M059J (cell line): ENCODE measurements at regions not wholly inside any gene's neighbourhood (a gene's known extent, or its start where the extent isn't known, plus 50 kb on each side); places are given as distances from the start of the nearest gene placed in this dataset.
A peak's percentile ranks its signal among the peaks of the same experiment; 100 is the strongest.
"Not testable (repeated sequence)": the region's sequence is repeated elsewhere in the genome, so short reads cannot be mapped to it uniquely, and the experiment has no call there.

Experiments
- DNase-seq: peaks from one replicate; pipeline ENCODE4 v3.0.0-alpha.2; 2012; ENCODE audit warnings: low read depth

GRCh38 chrX:115911967-115912366, 258.6 kb upstream of the AGTR2 start:
- no peak for DNase-seq

GRCh38 chrX:115912372-115912897, 258.1 kb upstream of the AGTR2 start:
- DNase-seq: no peak

- no peak for DNase-seq
Measured at GRCh38 chrX:115913575-115913974, 257.0 kb upstream of the AGTR2 start.

- not testable (repeated sequence) for DNase-seq
Measured at GRCh38 chrX:115915625-115916024, 254.9 kb upstream of the AGTR2 start.

- no peak for DNase-seq
Measured at GRCh38 chrX:115929480-115929879, 241.1 kb upstream of the AGTR2 start.

- DNase-seq: no peak
Measured at GRCh38 chrX:115936008-115936407, 234.5 kb upstream of the AGTR2 start.

GRCh38 chrX:115939070-115939469, 231.5 kb upstream of the AGTR2 start:
- DNase-seq: no peak

- DNase-seq: no peak
Measured at GRCh38 chrX:115939636-115940160, 230.8 kb upstream of the AGTR2 start.

GRCh38 chrX:115940348-115940747, 230.2 kb upstream of the AGTR2 start:
- peak; percentile 6 for DNase-seq

GRCh38 chrX:115940888-115941332, 229.6 kb upstream of the AGTR2 start:
- peak; percentile 74 for DNase-seq

- no peak for DNase-seq
Measured at GRCh38 chrX:115941388-115941787, 229.2 kb upstream of the AGTR2 start.

GRCh38 chrX:115946059-115946458, 224.5 kb upstream of the AGTR2 start:
- no peak for DNase-seq

- DNase-seq: peak; percentile 19
Measured at GRCh38 chrX:115948018-115948923, 222.3 kb upstream of the AGTR2 start.

- DNase-seq: no peak
Measured at GRCh38 chrX:115949900-115950822, 220.4 kb upstream of the AGTR2 start.

- DNase-seq: peak; percentile 20
Measured at GRCh38 chrX:115952417-115953092, 218.0 kb upstream of the AGTR2 start.

- DNase-seq: no peak
Measured at GRCh38 chrX:115957862-115958490, 212.6 kb upstream of the AGTR2 start.

GRCh38 chrX:115958687-115959359, 211.7 kb upstream of the AGTR2 start:
- peak; percentile 47 for DNase-seq

GRCh38 chrX:115960440-115961084, 210.0 kb upstream of the AGTR2 start:
- no peak for DNase-seq

- DNase-seq: no peak
Measured at GRCh38 chrX:115966920-115967319, 203.6 kb upstream of the AGTR2 start.
